GF-D8 (cell line): ENCODE measurements at regions not wholly inside any gene's neighbourhood (a gene's known extent, or its start where the extent isn't known, plus 50 kb on each side); places are given as distances from the start of the nearest gene placed in this dataset.
"Not testable (repeated sequence)": the region's sequence is repeated elsewhere in the genome, so short reads cannot be mapped to it uniquely, and the experiment has no call there.

ENCODE experiments used
- DNase-seq: peaks from one replicate; lab custom pipeline; 2025; lab: John Stamatoyannopoulos, UW

GRCh38 chr5:158514986-158515359 is 584.7 kb downstream of the EBF1 start:
- no peak for DNase-seq

- no peak for DNase-seq
Observed at GRCh38 chr5:158514319-158514985, 585.3 kb downstream of the EBF1 start.

GRCh38 chr5:158513490-158514318 is 586.0 kb downstream of the EBF1 start:
- no peak for DNase-seq

GRCh38 chr5:158511454-158511853 is 588.3 kb downstream of the EBF1 start:
- no peak for DNase-seq

GRCh38 chr5:158510479-158510878 is 589.2 kb downstream of the EBF1 start:
- no peak for DNase-seq

- no peak for DNase-seq
Observed at GRCh38 chr5:158506648-158507047, 593.1 kb downstream of the EBF1 start.

GRCh38 chr5:158502686-158503085 is 597.0 kb downstream of the EBF1 start:
- DNase-seq = no peak

GRCh38 chr5:158499892-158500418 is 599.8 kb downstream of the EBF1 start:
- DNase-seq = no peak

- DNase-seq = no peak
Observed at GRCh38 chr5:158499075-158499891, 600.4 kb downstream of the EBF1 start.

- no peak for DNase-seq
Observed at GRCh38 chr5:158496624-158497023, 603.1 kb downstream of the EBF1 start.

GRCh38 chr5:158494541-158494940 is 605.2 kb downstream of the EBF1 start:
- DNase-seq = no peak

GRCh38 chr5:158494044-158494443 is 605.7 kb downstream of the EBF1 start:
- DNase-seq = not testable (repeated sequence)

- no peak for DNase-seq
Observed at GRCh38 chr5:158492841-158493242, 606.9 kb downstream of the EBF1 start.

- no peak for DNase-seq
Observed at GRCh38 chr5:158492136-158492535, 607.6 kb downstream of the EBF1 start.

GRCh38 chr5:158487664-158488063 is 612.1 kb downstream of the EBF1 start:
- no peak for DNase-seq

GRCh38 chr5:158487156-158487555 is 612.6 kb downstream of the EBF1 start:
- no peak for DNase-seq

GRCh38 chr5:158486566-158486965 is 613.1 kb downstream of the EBF1 start:
- no peak for DNase-seq

GRCh38 chr5:158485604-158486081 is 614.1 kb downstream of the EBF1 start:
- no peak for DNase-seq

- DNase-seq = no peak
Observed at GRCh38 chr5:158485047-158485446, 614.7 kb downstream of the EBF1 start.

GRCh38 chr5:158484150-158484549 is 615.6 kb downstream of the EBF1 start:
- DNase-seq = no peak

- DNase-seq = no peak
Observed at GRCh38 chr5:158483281-158483860, 616.3 kb downstream of the EBF1 start.

- DNase-seq = no peak
Observed at GRCh38 chr5:158482125-158482524, 617.6 kb downstream of the EBF1 start.
